ENCODE measurements at regions not wholly inside any gene's neighbourhood (a gene's known extent, or its start where the extent isn't known, plus 50 kb on each side); places are given as distances from the start of the nearest gene placed in this dataset.

DNA sequence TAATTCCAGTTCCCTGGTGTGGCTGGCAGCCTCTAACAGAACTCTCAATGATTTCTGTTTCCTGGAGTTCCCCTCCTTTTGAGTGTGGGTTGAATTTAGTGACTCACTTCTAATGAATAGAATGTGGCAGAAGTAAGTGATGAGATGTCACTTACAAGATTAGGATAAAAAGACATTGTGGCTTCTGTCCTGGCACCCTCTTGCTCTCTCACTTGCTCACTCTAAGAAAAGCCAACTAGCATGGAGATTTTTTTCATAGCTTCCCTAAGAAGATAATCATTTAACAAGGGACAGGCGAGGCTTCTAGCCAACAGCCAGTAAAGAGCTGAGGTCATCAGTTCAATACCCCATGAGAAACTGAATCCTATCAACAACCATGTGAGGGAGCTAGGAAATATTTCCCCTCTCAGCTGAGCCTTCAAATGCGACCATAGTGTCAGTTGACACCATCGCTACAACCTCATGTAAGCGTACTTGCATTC, 156.7 kb downstream of the TMTC3 start:
- H3K27ac ChIP-seq (ENCODE audit: low read depth in 1 of 2, low read length in 2 of 2): no peak overlapping the region
- TF ChIP-seq, protein P1, sequence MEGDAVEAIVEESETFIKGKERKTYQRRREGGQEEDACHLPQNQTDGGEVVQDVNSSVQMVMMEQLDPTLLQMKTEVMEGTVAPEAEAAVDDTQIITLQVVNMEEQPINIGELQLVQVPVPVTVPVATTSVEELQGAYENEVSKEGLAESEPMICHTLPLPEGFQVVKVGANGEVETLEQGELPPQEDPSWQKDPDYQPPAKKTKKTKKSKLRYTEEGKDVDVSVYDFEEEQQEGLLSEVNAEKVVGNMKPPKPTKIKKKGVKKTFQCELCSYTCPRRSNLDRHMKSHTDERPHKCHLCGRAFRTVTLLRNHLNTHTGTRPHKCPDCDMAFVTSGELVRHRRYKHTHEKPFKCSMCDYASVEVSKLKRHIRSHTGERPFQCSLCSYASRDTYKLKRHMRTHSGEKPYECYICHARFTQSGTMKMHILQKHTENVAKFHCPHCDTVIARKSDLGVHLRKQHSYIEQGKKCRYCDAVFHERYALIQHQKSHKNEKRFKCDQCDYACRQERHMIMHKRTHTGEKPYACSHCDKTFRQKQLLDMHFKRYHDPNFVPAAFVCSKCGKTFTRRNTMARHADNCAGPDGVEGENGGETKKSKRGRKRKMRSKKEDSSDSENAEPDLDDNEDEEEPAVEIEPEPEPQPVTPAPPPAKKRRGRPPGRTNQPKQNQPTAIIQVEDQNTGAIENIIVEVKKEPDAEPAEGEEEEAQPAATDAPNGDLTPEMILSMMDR (IDR thresholded peaks at IDR 0.05): no peak
- H3K36me3 ChIP-seq (ENCODE audit: insufficient read depth, low read length): no peaks in the 10 kb centered on the region
- DNase-seq (no peak), ATAC-seq (ENCODE audit: poor library complexity) (no peak)
- Mint-ChIP-seq H3K27ac (no peak overlapping the region), H3K4me1 (ENCODE audit: low read depth) (no peaks in the 10 kb centered on the region), H3K9me3 (no peaks in the 10 kb centered on the region), H3K36me3 (ENCODE audit: low read depth) (no peaks in the 10 kb centered on the region), H3K27me3 (no peaks in the 10 kb centered on the region), H3K4me3 (no peak overlapping the region)
- H3K4me3 ChIP-seq (ENCODE audit: low read length): no peak overlapping the region
- ChIA-PET POLR2A (no interaction called here), CTCF (no interaction called here)
- intact Hi-C loops (cut with DNase I, micrococcal nuclease): no loop called here
- peaks cover 0 to 3% of the 10 kb centered on the region in 2 experiments for H3K9me3 ChIP-seq (ENCODE audit: control insufficient read depth in 1 of 2, insufficient read depth in 1 of 2, low read length in 2 of 2)
- H3K27me3 ChIP-seq (ENCODE audit: control insufficient read depth in 1 of 2, insufficient read depth in 2 of 2, low read length in 2 of 2): no peaks in the 10 kb centered on the region
- no peaks in the 10 kb centered on the region for H3K4me1 ChIP-seq (ENCODE audit: insufficient read depth, low read length)

DNA sequence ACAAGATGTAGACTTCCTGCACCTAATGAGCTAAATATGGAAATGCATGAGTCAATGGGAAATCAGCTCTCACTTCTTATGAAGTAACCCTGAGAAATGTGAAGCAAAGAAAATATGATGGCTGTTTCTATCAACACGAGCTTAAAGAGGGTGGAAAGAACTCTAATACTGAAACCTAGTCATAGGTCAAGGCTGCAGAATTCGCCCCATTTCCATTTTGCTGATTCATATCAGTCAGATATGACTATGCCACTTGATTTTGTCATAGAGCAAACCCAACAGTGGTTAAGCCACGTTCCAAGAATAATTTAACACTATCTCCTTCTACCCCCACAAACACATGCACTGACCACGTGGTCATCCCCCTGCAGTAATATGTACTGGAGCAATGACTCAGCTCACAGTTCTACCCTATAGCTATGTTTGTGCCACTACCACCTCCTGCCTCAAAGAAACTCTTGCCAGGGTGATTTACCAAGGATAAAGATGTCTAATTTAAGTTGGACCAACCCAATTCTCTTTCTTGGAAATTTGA, 157.5 kb downstream of the TMTC3 start:
- Histone ChIP-seq H3K27ac (ENCODE audit: low read depth in 1 of 2, low read length in 2 of 2) (no peak overlapping the region), H3K4me3 (ENCODE audit: low read length) (no peak overlapping the region), H3K9me3 (ENCODE audit: control insufficient read depth in 1 of 2, insufficient read depth in 1 of 2, low read length in 2 of 2) (peaks cover 0 to 3% of the 10 kb centered on the region in 2 experiments), H3K27me3 (ENCODE audit: control insufficient read depth in 1 of 2, insufficient read depth in 2 of 2, low read length in 2 of 2) (no peaks in the 10 kb centered on the region), H3K36me3 (ENCODE audit: insufficient read depth, low read length) (no peaks in the 10 kb centered on the region), H3K4me1 (ENCODE audit: insufficient read depth, low read length) (no peaks in the 10 kb centered on the region)
- DNase-seq (no peak), ATAC-seq (ENCODE audit: poor library complexity) (no peak)
- no peaks in the 10 kb centered on the region for H3K36me3 Mint-ChIP-seq (ENCODE audit: low read depth)
- H3K27me3 Mint-ChIP-seq: no peaks in the 10 kb centered on the region
- ChIA-PET POLR2A (no interaction called here), CTCF (no interaction called here)
- no peak overlapping the region for H3K27ac Mint-ChIP-seq
- intact Hi-C loops (cut with DNase I, micrococcal nuclease): no loop called here
- no peak overlapping the region for H3K4me3 Mint-ChIP-seq
- TF ChIP-seq, protein P1 (IDR thresholded peaks at IDR 0.05): no peak
- H3K9me3 Mint-ChIP-seq: no peaks in the 10 kb centered on the region
- H3K4me1 Mint-ChIP-seq (ENCODE audit: low read depth): no peaks in the 10 kb centered on the region

DNA sequence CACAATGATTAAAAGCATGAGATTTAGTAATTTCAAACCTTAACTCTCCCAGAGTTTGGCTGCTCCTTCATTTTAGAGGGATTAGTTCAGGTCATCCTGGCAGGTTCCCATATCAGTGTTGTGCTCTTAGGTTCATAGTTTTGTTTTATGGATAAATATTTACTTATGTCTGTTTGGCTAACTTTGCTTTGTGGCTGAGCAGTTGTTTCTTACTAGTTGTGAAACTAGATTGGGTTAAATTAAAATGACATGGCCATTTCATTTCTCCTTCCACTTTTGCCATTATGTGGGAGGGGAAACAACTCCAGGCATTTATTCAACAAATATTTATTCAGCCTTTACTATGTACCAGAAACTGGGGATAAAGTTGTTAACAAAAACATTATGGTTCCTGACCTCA, 158.8 kb downstream of the TMTC3 start:
- Histone ChIP-seq H3K4me1 (ENCODE audit: insufficient read depth, low read length) (no peaks in the 10 kb centered on the region), H3K4me3 (ENCODE audit: low read length) (no peak overlapping the region), H3K27me3 (ENCODE audit: control insufficient read depth in 1 of 2, insufficient read depth in 2 of 2, low read length in 2 of 2) (no peaks in the 10 kb centered on the region), H3K9me3 (ENCODE audit: control insufficient read depth in 1 of 2, insufficient read depth in 1 of 2, low read length in 2 of 2) (peaks cover 0 to 2% of the 10 kb centered on the region in 2 experiments), H3K36me3 (ENCODE audit: insufficient read depth, low read length) (no peaks in the 10 kb centered on the region), H3K27ac (ENCODE audit: low read depth in 1 of 2, low read length in 2 of 2) (no peak overlapping the region)
- Mint-ChIP-seq H3K27ac (no peak overlapping the region), H3K27me3 (no peaks in the 10 kb centered on the region), H3K4me1 (ENCODE audit: low read depth) (no peaks in the 10 kb centered on the region), H3K36me3 (ENCODE audit: low read depth) (no peaks in the 10 kb centered on the region), H3K4me3 (no peak overlapping the region), H3K9me3 (no peaks in the 10 kb centered on the region)
- CTCF ChIA-PET: no interaction called here
- DNase-seq: no peak
- TF ChIP-seq, protein P1 (IDR thresholded peaks at IDR 0.05): no peak
- ATAC-seq (ENCODE audit: poor library complexity): no peak
- POLR2A ChIA-PET: no interaction called here
- intact Hi-C loops (cut with DNase I, micrococcal nuclease): no loop called here
